OCI-LY7 (cell line): ENCODE measurements at regions not wholly inside any gene's neighbourhood (a gene's known extent, or its start where the extent isn't known, plus 50 kb on each side); places are given as distances from the start of the nearest gene placed in this dataset.

Source experiments
- BruUV-seq: library from RNA; stranded (reverse); fragments of 400-500 nt; replicated peaks from 2 replicates; lab custom pipeline; 2021; lab: Mats Ljungman, UMichigan
- CTCF ChIA-PET: fragments of 300-600 bp; sonication (Branson Sonifier 250); formaldehyde crosslinking; loops from one replicate; lab custom pipeline; 2022; ENCODE audit warnings: antibody characterized with exemption; ENCODE audit not compliant: unreplicated experiment; lab: Charles Lee
- POLR2A ChIA-PET: fragments of 300-600 bp; sonication (Branson Sonifier 250); formaldehyde crosslinking; loops from one replicate; lab custom pipeline; 2022; ENCODE audit warnings: antibody characterized with exemption; lab: Charles Lee
- DNase-seq: peaks from one replicate; pipeline ENCODE4 v3.0.0-alpha.2; 2015; ENCODE audit warnings: low spot score
- H2AFZ ChIP-seq: fragments of 200-600 bp; sonication (generic), shearing (Covaris generic); 2 replicates; pipeline ENCODE4 v1.6.1; 2014; ENCODE audit warnings: mild to moderate bottlenecking, antibody characterized with exemption, low read length, moderate library complexity
- H3K27ac ChIP-seq: fragments of 200-600 bp; sonication (generic); 2 replicates; pipeline ENCODE4 v1.5.1; 2014; ENCODE audit warnings: mixed run types, low read depth, mild to moderate bottlenecking, moderate library complexity, low read length, inconsistent platforms; ENCODE audit not compliant: poor library complexity, severe bottlenecking
- H3K36me3 ChIP-seq: fragments of 200-600 bp; sonication (generic); 2 replicates; pipeline ENCODE4 v1.6.1; 2014; ENCODE audit warnings: mild to moderate bottlenecking, antibody characterized with exemption, low read length, moderate library complexity, mixed read lengths; ENCODE audit not compliant: insufficient read depth
- H3K4me1 ChIP-seq: fragments of 200-600 bp; sonication (generic); 2 replicates; pipeline ENCODE4 v1.5.1; 2014; ENCODE audit warnings: mild to moderate bottlenecking, low read length; ENCODE audit not compliant: insufficient read depth, poor library complexity, severe bottlenecking
- H3K4me2 ChIP-seq: fragments of 200-600 bp; sonication (generic); 2 replicates; pipeline ENCODE4 v1.6.1; 2014; ENCODE audit warnings: mild to moderate bottlenecking, low read length
- H3K4me3 ChIP-seq: fragments of 200-600 bp; sonication (generic); 2 replicates; pipeline ENCODE4 v1.5.1; 2014; ENCODE audit warnings: mild to moderate bottlenecking, low read depth, low read length; ENCODE audit not compliant: poor library complexity, severe bottlenecking
- H3K79me2 ChIP-seq: fragments of 200-600 bp; sonication (generic); 2 replicates; pipeline ENCODE4 v1.6.1; 2016; ENCODE audit warnings: low read depth, mild to moderate bottlenecking, low read length, moderate library complexity, mixed read lengths; ENCODE audit not compliant: insufficient read depth
- H3K9me2 ChIP-seq: fragments of 200-600 bp; sonication (generic); 2 replicates; pipeline ENCODE4 v1.6.1; 2016; ENCODE audit warnings: mild to moderate bottlenecking, low read length, mixed read lengths; ENCODE audit not compliant: insufficient read depth
- H3K9me3 ChIP-seq: fragments of 200-600 bp; sonication (generic); 2 replicates; pipeline ENCODE4 v1.6.1; 2014; ENCODE audit warnings: mild to moderate bottlenecking, mixed run types, low read length, mixed read lengths
- H4K20me1 ChIP-seq: fragments of 200-600 bp; sonication (generic); 2 replicates; pipeline ENCODE4 v1.6.1; 2014; ENCODE audit warnings: mild to moderate bottlenecking, antibody characterized with exemption, low read length, moderate library complexity, mixed read lengths; ENCODE audit not compliant: insufficient read depth
- CTCF ChIP-seq: fragments of 200-600 bp; sonication (generic); conservative IDR thresholded peaks from 2 replicates; pipeline ENCODE4 v1.5.1; 2014; ENCODE audit warnings: mild to moderate bottlenecking, antibody characterized with exemption, low read length, moderate library complexity, mixed read lengths
- EZH2phosphoT487 ChIP-seq: fragments of 200-600 bp; sonication (generic); IDR thresholded peaks from 2 replicates; pipeline ENCODE4 v1.6.1; 2018; ENCODE audit warnings: low read depth, borderline replicate concordance, mild to moderate bottlenecking, mixed run types, antibody characterized with exemption, low read length, moderate library complexity, mixed read lengths
- intact Hi-C: fragments of 100-400 bp; cut with micrococcal nuclease; formaldehyde crosslinking; loops from one replicate; pipeline ENCODE4 v1.10.0; 2022; ENCODE audit not compliant: unreplicated experiment

GRCh38 chr5:23305055-23305454 is 202.4 kb upstream of the PRDM9 start:
- ChIA-PET POLR2A (no interaction called here), CTCF (no interaction called here)
- Histone ChIP-seq H2AFZ (no peak overlapping the region), H3K9me2 (no peaks in the 10 kb centered on the region), H3K36me3 (no peaks in the 10 kb centered on the region), H3K4me1 (no peaks in the 10 kb centered on the region), H3K27ac (no peak overlapping the region), H3K4me2 (no peak overlapping the region), H3K4me3 (no peak overlapping the region), H3K9me3 (no peaks in the 10 kb centered on the region), H3K79me2 (no peaks in the 10 kb centered on the region), H4K20me1 (no peaks in the 10 kb centered on the region)
- no peak for DNase-seq
- BruUV-seq: no TSS peak
- TF ChIP-seq EZH2phosphoT487 (no peak), CTCF (no peak)
- intact Hi-C loops: no loop called here

- intact Hi-C loops: no loop called here
- no peak overlapping the region for H2AFZ ChIP-seq
- CTCF ChIA-PET: no interaction called here
Measured at GRCh38 chr5:23303836-23304235, 203.6 kb upstream of the PRDM9 start.

GRCh38 chr5:23303435-23303834 is 204.0 kb upstream of the PRDM9 start:
- no peaks in the 10 kb centered on the region for H3K9me2 ChIP-seq
- H3K9me3 ChIP-seq: no peaks in the 10 kb centered on the region
- H3K27ac ChIP-seq: no peak overlapping the region
- DNase-seq: no peak
- no peak overlapping the region for H3K4me3 ChIP-seq
- H3K79me2 ChIP-seq: no peaks in the 10 kb centered on the region
- H4K20me1 ChIP-seq: no peaks in the 10 kb centered on the region
- no TSS peak for BruUV-seq
- H3K4me2 ChIP-seq: no peak overlapping the region
- intact Hi-C loops: no loop called here
- H2AFZ ChIP-seq: no peak overlapping the region
- ChIA-PET POLR2A (no interaction called here), CTCF (no interaction called here)
- no peaks in the 10 kb centered on the region for H3K36me3 ChIP-seq
- TF ChIP-seq EZH2phosphoT487: no peak
- no peak for TF ChIP-seq CTCF
- no peaks in the 10 kb centered on the region for H3K4me1 ChIP-seq

More at GRCh38 chr5:23303836-23304235, 203.6 kb upstream of the PRDM9 start:
- Histone ChIP-seq H3K4me2 (no peak overlapping the region), H3K4me3 (no peak overlapping the region), H3K9me2 (no peaks in the 10 kb centered on the region), H3K79me2 (no peaks in the 10 kb centered on the region), H3K4me1 (no peaks in the 10 kb centered on the region), H3K36me3 (no peaks in the 10 kb centered on the region), H4K20me1 (no peaks in the 10 kb centered on the region), H3K27ac (no peak overlapping the region), H3K9me3 (no peaks in the 10 kb centered on the region)
- BruUV-seq: no TSS peak
- DNase-seq: no peak
- TF ChIP-seq CTCF (no peak), EZH2phosphoT487 (no peak)
- POLR2A ChIA-PET: no interaction called here
